ENCODE measurements at regions not wholly inside any gene's neighbourhood (a gene's known extent, or its start where the extent isn't known, plus 50 kb on each side); places are given as distances from the start of the nearest gene placed in this dataset.

DNA sequence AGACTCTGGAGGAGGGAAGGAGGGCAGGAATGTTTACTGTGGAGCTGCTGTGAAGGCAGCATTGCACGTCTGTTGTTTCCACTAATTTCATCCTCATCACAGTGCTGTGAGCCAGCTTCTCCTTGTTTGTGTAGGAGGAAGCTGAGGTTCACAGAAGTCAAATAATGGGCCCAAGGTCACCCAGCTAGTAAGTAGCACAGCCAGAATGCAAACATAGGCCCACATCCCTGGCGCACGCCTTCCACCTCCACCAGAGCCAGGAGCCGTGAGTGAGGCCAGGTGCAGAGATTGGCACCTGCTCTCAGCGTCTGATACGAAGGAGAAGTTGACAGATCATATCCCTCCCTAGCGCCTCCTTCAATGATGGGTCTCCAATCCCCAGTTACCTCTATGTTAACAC, 93.6 kb downstream of the HTR5A start:
- H3K27me3 ChIP-seq (ENCODE audit: insufficient read depth, low read length), result peaks cover 12% of the 10 kb centered on the region; the same call in 1 of the 2 replicates
- H3K4me3 ChIP-seq (replicated peaks in 1 of 2; ENCODE audit: low read depth in 1 of 2, low read length in 2 of 2), result no peak overlapping the region
- intact Hi-C loops (cut with micrococcal nuclease), result no loop called here
- TF ChIP-seq TCF7L2 (IDR thresholded peaks at IDR 0.05; ENCODE audit: borderline replicate concordance, extremely low read depth, insufficient read depth, insufficient read length), result no peak
- no peaks in the 10 kb centered on the region for H4K20me1 ChIP-seq (ENCODE audit: insufficient read depth)
- no TSS peak for BruUV-seq (replicated peaks)
- H3K79me2 ChIP-seq (ENCODE audit: insufficient read depth, low read length), result no peaks in the 10 kb centered on the region
- no peaks in the 10 kb centered on the region for H3K9me3 ChIP-seq (ENCODE audit: control insufficient read depth in 1 of 2, insufficient read depth in 1 of 2, low read depth in 1 of 2, low read length in 2 of 2)
- H3K9ac ChIP-seq (ENCODE audit: low read length), result no peak overlapping the region
- POLR2A ChIA-PET, result no interaction called here
- DNase-seq (ENCODE audit: low read depth, low spot score) (no peak), ATAC-seq (no peak)
- RAD21 ChIA-PET (ENCODE audit: low non-redundant PET in 1 of 2, low total read pairs in 2 of 2, uncharacterized antibody in 2 of 2, unreplicated experiment in 2 of 2), result no interaction called here
- no peak overlapping the region for H3K27ac ChIP-seq (ENCODE audit: low read depth, low read length)
- CTCF ChIA-PET, result no interaction called here
- no peaks in the 10 kb centered on the region for H3K9me2 ChIP-seq (ENCODE audit: insufficient read depth)
- no peak overlapping the region for H2AFZ ChIP-seq (ENCODE audit: low read depth, low read length, poor library complexity, severe bottlenecking)
- peaks cover 0 to 12% of the 10 kb centered on the region in 2 experiments; a peak in 3 of 4 replicates for H3K4me1 ChIP-seq (ENCODE audit: control insufficient read depth in 1 of 2, insufficient read depth in 2 of 2, low read length in 2 of 2)
- H3K36me3 ChIP-seq (ENCODE audit: control insufficient read depth in 1 of 2, insufficient read depth in 2 of 2, low read length in 2 of 2), result no peaks in the 10 kb centered on the region
- no peak overlapping the region for H3K4me2 ChIP-seq (ENCODE audit: low read length)

DNA sequence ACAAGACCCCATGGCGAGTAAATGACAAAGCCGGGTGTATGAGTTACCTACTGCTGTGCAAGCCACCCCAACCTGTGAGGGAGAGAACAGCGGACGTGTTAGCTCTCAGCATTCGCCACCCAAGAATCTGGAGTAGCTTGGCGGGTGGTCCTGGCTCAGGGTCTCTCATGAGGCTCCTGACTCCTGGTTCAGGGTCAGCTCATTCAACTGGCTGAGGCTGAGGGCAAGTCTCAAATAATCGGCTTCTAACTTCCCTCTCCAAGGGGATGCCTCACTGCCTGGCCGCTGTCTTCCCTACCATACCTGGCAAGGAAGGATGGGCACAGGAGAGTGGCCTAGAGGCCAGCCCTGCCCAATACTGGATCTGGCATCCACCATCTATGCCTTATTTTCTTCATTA, 94.2 kb downstream of the HTR5A start:
- Histone ChIP-seq H3K36me3 (ENCODE audit: control insufficient read depth in 1 of 2, insufficient read depth in 2 of 2, low read length in 2 of 2) (no peaks in the 10 kb centered on the region), H3K4me2 (ENCODE audit: low read length) (no peak overlapping the region), H3K9me2 (ENCODE audit: insufficient read depth) (no peaks in the 10 kb centered on the region), H3K79me2 (ENCODE audit: insufficient read depth, low read length) (no peaks in the 10 kb centered on the region), H3K4me1 (ENCODE audit: control insufficient read depth in 1 of 2, insufficient read depth in 2 of 2, low read length in 2 of 2) (peaks cover 0 to 12% of the 10 kb centered on the region in 2 experiments; a peak in 3 of 4 replicates), H3K4me3 (replicated peaks in 1 of 2; ENCODE audit: low read depth in 1 of 2, low read length in 2 of 2) (no peak overlapping the region), H3K27ac (ENCODE audit: low read depth, low read length) (no peak overlapping the region), H3K9ac (ENCODE audit: low read length) (no peak overlapping the region), H4K20me1 (ENCODE audit: insufficient read depth) (no peaks in the 10 kb centered on the region), H3K27me3 (ENCODE audit: insufficient read depth, low read length) (peaks cover 12% of the 10 kb centered on the region; the same call in 1 of the 2 replicates), H2AFZ (ENCODE audit: low read depth, low read length, poor library complexity, severe bottlenecking) (no peak overlapping the region), H3K9me3 (ENCODE audit: control insufficient read depth in 1 of 2, insufficient read depth in 1 of 2, low read depth in 1 of 2, low read length in 2 of 2) (no peaks in the 10 kb centered on the region)
- RAD21 ChIA-PET (ENCODE audit: low non-redundant PET in 1 of 2, low total read pairs in 2 of 2, uncharacterized antibody in 2 of 2, unreplicated experiment in 2 of 2), result no interaction called here
- TF ChIP-seq, protein P1, sequence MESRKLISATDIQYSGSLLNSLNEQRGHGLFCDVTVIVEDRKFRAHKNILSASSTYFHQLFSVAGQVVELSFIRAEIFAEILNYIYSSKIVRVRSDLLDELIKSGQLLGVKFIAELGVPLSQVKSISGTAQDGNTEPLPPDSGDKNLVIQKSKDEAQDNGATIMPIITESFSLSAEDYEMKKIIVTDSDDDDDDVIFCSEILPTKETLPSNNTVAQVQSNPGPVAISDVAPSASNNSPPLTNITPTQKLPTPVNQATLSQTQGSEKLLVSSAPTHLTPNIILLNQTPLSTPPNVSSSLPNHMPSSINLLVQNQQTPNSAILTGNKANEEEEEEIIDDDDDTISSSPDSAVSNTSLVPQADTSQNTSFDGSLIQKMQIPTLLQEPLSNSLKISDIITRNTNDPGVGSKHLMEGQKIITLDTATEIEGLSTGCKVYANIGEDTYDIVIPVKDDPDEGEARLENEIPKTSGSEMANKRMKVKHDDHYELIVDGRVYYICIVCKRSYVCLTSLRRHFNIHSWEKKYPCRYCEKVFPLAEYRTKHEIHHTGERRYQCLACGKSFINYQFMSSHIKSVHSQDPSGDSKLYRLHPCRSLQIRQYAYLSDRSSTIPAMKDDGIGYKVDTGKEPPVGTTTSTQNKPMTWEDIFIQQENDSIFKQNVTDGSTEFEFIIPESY (IDR thresholded peaks at IDR 0.05; ENCODE audit: extremely low read depth, insufficient replicate concordance, low read length), result no peak
- TF ChIP-seq EZH2phosphoT487 (IDR thresholded peaks at IDR 0.05; ENCODE audit: borderline replicate concordance) (no peak), CBX3 (IDR thresholded peaks at IDR 0.05; ENCODE audit: low read depth) (no peak), FOSL1 (IDR thresholded peaks at IDR 0.05; ENCODE audit: low read depth) (no peak), CEBPB (IDR thresholded peaks at IDR 0.05; ENCODE audit: low read depth) (no peak), EGR1 (IDR thresholded peaks at IDR 0.05; ENCODE audit: low read depth) (no peak), SRF (IDR thresholded peaks at IDR 0.05; ENCODE audit: low read depth) (no peak), SIN3A (IDR thresholded peaks at IDR 0.05; ENCODE audit: low read depth) (no peak), POLR2A (IDR thresholded peaks at IDR 0.05; ENCODE audit: borderline replicate concordance, extremely low read depth, insufficient read depth, insufficient read length) (no peak), SP1 (IDR thresholded peaks at IDR 0.05; ENCODE audit: low read depth) (no peak), JUND (IDR thresholded peaks at IDR 0.05) (no peak), ELF1 (IDR thresholded peaks at IDR 0.05; ENCODE audit: borderline replicate concordance, low read depth) (no peak), ZNF274 (IDR thresholded peaks at IDR 0.05; ENCODE audit: low read depth, low read length) (no peak), POLR2AphosphoS5 (IDR thresholded peaks at IDR 0.05; ENCODE audit: low read depth, low read length) (no peak), RAD21 (IDR thresholded peaks at IDR 0.05; ENCODE audit: low read depth) (no peak), EZH2 (IDR thresholded peaks at IDR 0.05) (no peak)
- TF ChIP-seq, protein P2, sequence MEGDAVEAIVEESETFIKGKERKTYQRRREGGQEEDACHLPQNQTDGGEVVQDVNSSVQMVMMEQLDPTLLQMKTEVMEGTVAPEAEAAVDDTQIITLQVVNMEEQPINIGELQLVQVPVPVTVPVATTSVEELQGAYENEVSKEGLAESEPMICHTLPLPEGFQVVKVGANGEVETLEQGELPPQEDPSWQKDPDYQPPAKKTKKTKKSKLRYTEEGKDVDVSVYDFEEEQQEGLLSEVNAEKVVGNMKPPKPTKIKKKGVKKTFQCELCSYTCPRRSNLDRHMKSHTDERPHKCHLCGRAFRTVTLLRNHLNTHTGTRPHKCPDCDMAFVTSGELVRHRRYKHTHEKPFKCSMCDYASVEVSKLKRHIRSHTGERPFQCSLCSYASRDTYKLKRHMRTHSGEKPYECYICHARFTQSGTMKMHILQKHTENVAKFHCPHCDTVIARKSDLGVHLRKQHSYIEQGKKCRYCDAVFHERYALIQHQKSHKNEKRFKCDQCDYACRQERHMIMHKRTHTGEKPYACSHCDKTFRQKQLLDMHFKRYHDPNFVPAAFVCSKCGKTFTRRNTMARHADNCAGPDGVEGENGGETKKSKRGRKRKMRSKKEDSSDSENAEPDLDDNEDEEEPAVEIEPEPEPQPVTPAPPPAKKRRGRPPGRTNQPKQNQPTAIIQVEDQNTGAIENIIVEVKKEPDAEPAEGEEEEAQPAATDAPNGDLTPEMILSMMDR (IDR thresholded peaks at IDR 0.05 in 2 of 3, conservative IDR thresholded peaks at IDR 0.05 in 1 of 3; ENCODE audit: borderline replicate concordance in 1 of 3, insufficient read depth in 1 of 3, low read depth in 2 of 3, low read length in 2 of 3), result no peak
- TF ChIP-seq, protein P3, sequence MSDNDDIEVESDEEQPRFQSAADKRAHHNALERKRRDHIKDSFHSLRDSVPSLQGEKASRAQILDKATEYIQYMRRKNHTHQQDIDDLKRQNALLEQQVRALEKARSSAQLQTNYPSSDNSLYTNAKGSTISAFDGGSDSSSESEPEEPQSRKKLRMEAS (IDR thresholded peaks at IDR 0.05), result no peak
- TF ChIP-seq, protein P4, sequence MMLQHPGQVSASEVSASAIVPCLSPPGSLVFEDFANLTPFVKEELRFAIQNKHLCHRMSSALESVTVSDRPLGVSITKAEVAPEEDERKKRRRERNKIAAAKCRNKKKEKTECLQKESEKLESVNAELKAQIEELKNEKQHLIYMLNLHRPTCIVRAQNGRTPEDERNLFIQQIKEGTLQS (IDR thresholded peaks at IDR 0.05), result no peak
- POLR2A ChIA-PET, result no interaction called here
- CTCF ChIA-PET, result no interaction called here
- intact Hi-C loops (cut with micrococcal nuclease), result no loop called here
- ATAC-seq, result no peak
- no TSS peak for BruUV-seq (replicated peaks)
- DNase-seq (ENCODE audit: low read depth, low spot score), result no peak
